PFSK-1 (cell line): ENCODE measurements at regions not wholly inside any gene's neighbourhood (a gene's known extent, or its start where the extent isn't known, plus 50 kb on each side); places are given as distances from the start of the nearest gene placed in this dataset.

Source experiments
- FOXP2 ChIP-seq: optimal IDR thresholded peaks from 2 replicates; pipeline ENCODE3; 2011; ENCODE audit warnings: borderline replicate concordance, control low read depth, inconsistent platforms; ENCODE audit not compliant: insufficient read depth; ENCODE audit errors: extremely low read length, extremely low read depth
- TAF1 ChIP-seq: IDR thresholded peaks from 2 replicates; pipeline ENCODE4 v1.6.1; 2012; ENCODE audit warnings: low read length, control low read depth, borderline replicate concordance; ENCODE audit not compliant: insufficient read depth

- TF ChIP-seq TAF1 (no peak), FOXP2 (no peak)
Observed at GRCh38 chr7:15845461-15845860, 159.0 kb upstream of the MEOX2 start.
